Spinal cord (tissue), 9 donors: ENCODE measurements at regions not wholly inside any gene's neighbourhood (a gene's known extent, or its start where the extent isn't known, plus 50 kb on each side); places are given as distances from the start of the nearest gene placed in this dataset.
"Not testable (repeated sequence)": the region's sequence is repeated elsewhere in the genome, so short reads cannot be mapped to it uniquely, and the experiment has no call there.

Experiments used
- DNase-seq, 6 donors: peaks; one replicate each; pipeline versions ENCODE4 v3.0.0 to v3.0.0-alpha.2; 2013 to 2015; ENCODE audit warnings: low spot score in 6 of 6, low read depth in 4 of 6
- H3K27ac ChIP-seq: one replicate; pipeline ENCODE4 v1.5.1; 2013; ENCODE audit warnings: low read depth, low read length, control low read depth
- H3K27me3 ChIP-seq: one replicate; pipeline ENCODE4 v1.6.1; 2013; ENCODE audit warnings: low read length; ENCODE audit not compliant: control insufficient read depth, insufficient read depth
- H3K36me3 ChIP-seq: one replicate; pipeline ENCODE4 v1.6.1; 2013; ENCODE audit warnings: low read length; ENCODE audit not compliant: control insufficient read depth, insufficient read depth
- H3K4me1 ChIP-seq: one replicate; pipeline ENCODE4 v1.6.1; 2013; ENCODE audit warnings: low read length; ENCODE audit not compliant: control insufficient read depth, insufficient read depth
- H3K4me3 ChIP-seq: one replicate; pipeline ENCODE4 v1.5.1; 2013; ENCODE audit warnings: low read depth, low read length, control low read depth
- H3K9me3 ChIP-seq: one replicate; pipeline ENCODE4 v1.6.1; 2013; ENCODE audit warnings: low read length; ENCODE audit not compliant: control insufficient read depth, insufficient read depth
- WGBS: methylation state at CpG from one replicate; pipeline ENCODE4 v1.1.5; 2013; ENCODE audit warnings: missing lambda C conversion rate; ENCODE audit not compliant: insufficient coverage; 5-methylcytosine and 5-hydroxymethylcytosine counted together
- donor health status: healthy.

GRCh38 chr7:112592565-112593263, 111.9 kb downstream of the LSMEM1 start:
- not testable (repeated sequence) for H3K4me3 ChIP-seq, DNase-seq, H3K36me3 ChIP-seq, H3K9me3 ChIP-seq, H3K27ac ChIP-seq, H3K4me1 ChIP-seq, H3K27me3 ChIP-seq
- WGBS: 100% methylated on average over 2 of the region's 4 CpGs

- peak in 2 of 6 donors; percentile 35 to 45 for DNase-seq
- Histone ChIP-seq H3K27ac (no peak overlapping the region), H3K27me3 (no peaks in the 10 kb centered on the region), H3K4me1 (no peaks in the 10 kb centered on the region), H3K9me3 (no peaks in the 10 kb centered on the region), H3K4me3 (no peak overlapping the region), H3K36me3 (no peaks in the 10 kb centered on the region)
- 24% methylated on average over 3 of the region's 3 CpGs for WGBS
Measured at GRCh38 chr7:112594397-112594796, 113.6 kb downstream of the LSMEM1 start.

GRCh38 chr7:112596260-112596659, 115.5 kb downstream of the LSMEM1 start:
- Histone ChIP-seq H3K4me3 (no peak overlapping the region), H3K9me3 (no peaks in the 10 kb centered on the region), H3K4me1 (no peaks in the 10 kb centered on the region), H3K27me3 (no peaks in the 10 kb centered on the region), H3K36me3 (no peaks in the 10 kb centered on the region), H3K27ac (no peak overlapping the region)
- DNase-seq: no peak
- no CpG with 5 or more reads among the region's 3 CpGs for WGBS

- no peak for DNase-seq
- Histone ChIP-seq H3K27me3 (no peaks in the 10 kb centered on the region), H3K4me3 (no peak overlapping the region), H3K4me1 (no peaks in the 10 kb centered on the region), H3K27ac (no peak overlapping the region), H3K36me3 (no peaks in the 10 kb centered on the region), H3K9me3 (no peaks in the 10 kb centered on the region)
- no CpG with 5 or more reads among the region's 2 CpGs for WGBS
Measured at GRCh38 chr7:112596981-112597380, 116.2 kb downstream of the LSMEM1 start.

GRCh38 chr7:112603673-112604072, 122.9 kb downstream of the LSMEM1 start:
- Histone ChIP-seq H3K27ac (no peak overlapping the region), H3K9me3 (no peaks in the 10 kb centered on the region), H3K27me3 (no peaks in the 10 kb centered on the region), H3K4me3 (no peak overlapping the region), H3K36me3 (no peaks in the 10 kb centered on the region), H3K4me1 (no peaks in the 10 kb centered on the region)
- WGBS: 83% methylated on average over 1 of the region's 1 CpG
- DNase-seq: no peak

- WGBS: no CpG with 5 or more reads among the region's 1 CpG
Measured at GRCh38 chr7:112610636-112611035, 129.8 kb downstream of the LSMEM1 start.

GRCh38 chr7:112615701-112616100, 134.9 kb downstream of the LSMEM1 start:
- no peak overlapping the region for H3K27ac ChIP-seq
- H3K36me3 ChIP-seq: no peaks in the 10 kb centered on the region
- no peaks in the 10 kb centered on the region for H3K4me1 ChIP-seq
- 85% methylated on average over 1 of the region's 2 CpGs for WGBS
- no peak for DNase-seq
- H3K9me3 ChIP-seq: no peaks in the 10 kb centered on the region
- no peaks in the 10 kb centered on the region for H3K27me3 ChIP-seq
- H3K4me3 ChIP-seq: no peak overlapping the region

More at GRCh38 chr7:112610636-112611035, 129.8 kb downstream of the LSMEM1 start:
- no peaks in the 10 kb centered on the region for H3K4me1 ChIP-seq
- no peaks in the 10 kb centered on the region for H3K9me3 ChIP-seq
- no peaks in the 10 kb centered on the region for H3K27me3 ChIP-seq
- H3K36me3 ChIP-seq: no peaks in the 10 kb centered on the region
- H3K27ac ChIP-seq: no peak overlapping the region
- no peak for DNase-seq
- H3K4me3 ChIP-seq: no peak overlapping the region

- no peak for DNase-seq
- H3K36me3 ChIP-seq: no peaks in the 10 kb centered on the region
- no peak overlapping the region for H3K27ac ChIP-seq
- H3K27me3 ChIP-seq: no peaks in the 10 kb centered on the region
- no peak overlapping the region for H3K4me3 ChIP-seq
- no peaks in the 10 kb centered on the region for H3K9me3 ChIP-seq
- H3K4me1 ChIP-seq: no peaks in the 10 kb centered on the region
- 92% methylated on average over 1 of the region's 2 CpGs for WGBS
Measured at GRCh38 chr7:112616295-112616694, 135.5 kb downstream of the LSMEM1 start.

GRCh38 chr7:112619343-112619742, 138.6 kb downstream of the LSMEM1 start:
- H3K4me1 ChIP-seq: no peaks in the 10 kb centered on the region
- no peaks in the 10 kb centered on the region for H3K9me3 ChIP-seq
- H3K36me3 ChIP-seq: no peaks in the 10 kb centered on the region
- H3K4me3 ChIP-seq: no peak overlapping the region
- DNase-seq: no peak
- H3K27ac ChIP-seq: no peak overlapping the region
- H3K27me3 ChIP-seq: no peaks in the 10 kb centered on the region

- DNase-seq: no peak
- Histone ChIP-seq H3K27ac (no peak overlapping the region), H3K36me3 (no peaks in the 10 kb centered on the region), H3K27me3 (no peaks in the 10 kb centered on the region), H3K4me3 (no peak overlapping the region), H3K4me1 (no peaks in the 10 kb centered on the region), H3K9me3 (no peaks in the 10 kb centered on the region)
- WGBS: 90% methylated on average over 18 of the region's 23 CpGs
Measured at GRCh38 chr7:112622159-112622715, 141.4 kb downstream of the LSMEM1 start.
